HL-60 (cell line): ENCODE measurements at regions not wholly inside any gene's neighbourhood (a gene's known extent, or its start where the extent isn't known, plus 50 kb on each side); places are given as distances from the start of the nearest gene placed in this dataset.

Experiments used
- CTCF ChIP-seq: IDR thresholded peaks from one replicate; pipeline ENCODE4 v1.5.1; 2011; ENCODE audit warnings: low read length, control low read depth, inconsistent platforms; ENCODE audit not compliant: insufficient read depth
- POLR2AphosphoS5 ChIP-seq: IDR thresholded peaks from 2 replicates; pipeline ENCODE4 v1.6.1; 2012; ENCODE audit warnings: low read depth

DNA sequence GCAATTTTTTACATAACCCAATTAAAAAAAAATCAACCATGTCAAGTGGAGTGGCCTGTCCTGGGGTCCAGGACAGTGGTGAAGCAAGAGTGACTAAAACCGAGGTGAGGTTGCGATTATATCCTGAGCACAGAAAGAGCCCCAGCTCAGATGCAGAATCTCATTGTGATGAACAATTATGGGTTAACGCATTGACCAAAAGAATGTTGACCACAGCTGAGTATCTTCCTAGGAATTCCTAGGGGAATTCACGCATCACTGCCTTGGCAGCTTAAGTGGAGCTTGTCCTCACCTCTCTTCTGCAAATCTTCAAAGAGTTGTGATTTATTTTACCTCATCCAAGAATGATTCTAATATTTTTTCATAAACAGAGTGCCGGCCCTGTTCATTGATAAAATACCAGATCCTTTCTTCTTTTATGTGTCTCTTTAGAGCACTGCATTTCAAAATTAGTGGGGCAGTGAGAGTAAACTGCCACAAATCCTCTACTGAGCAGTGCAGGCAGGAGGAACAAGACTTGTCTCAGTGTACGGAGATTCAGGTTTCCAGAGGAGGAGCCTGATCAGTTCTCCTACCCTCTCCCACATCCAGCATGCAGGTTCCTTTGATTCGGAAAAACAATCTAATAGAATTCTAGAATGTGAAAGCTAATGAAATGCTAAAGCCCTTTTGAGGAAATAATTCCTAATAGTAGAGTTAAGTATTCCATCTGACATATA, 60.1 kb upstream of the ZNF184 start:
- TF ChIP-seq POLR2AphosphoS5 (no peak), CTCF (no peak)
